Neural crest cell (in vitro differentiated cells): ENCODE measurements at regions not wholly inside any gene's neighbourhood (a gene's known extent, or its start where the extent isn't known, plus 50 kb on each side); places are given as distances from the start of the nearest gene placed in this dataset.

Experiments
- DNase-seq: peaks from one replicate; pipeline ENCODE4 v3.0.0; 2021; ENCODE audit warnings: low read depth, mixed read lengths, low spot score
- H3K27ac Mint-ChIP-seq: one replicate; pipeline ENCODE4 v1.8.0; 2021; ENCODE audit warnings: mild to moderate bottlenecking, mixed read lengths; ENCODE audit not compliant: unreplicated experiment
- H3K27me3 Mint-ChIP-seq: 2 replicates; pipeline ENCODE4 v1.8.0; 2021; ENCODE audit warnings: low read depth, mild to moderate bottlenecking, mixed read lengths
- H3K36me3 Mint-ChIP-seq: 2 replicates; pipeline ENCODE4 v1.8.0; 2021; ENCODE audit warnings: low read depth, mild to moderate bottlenecking, mixed read lengths
- H3K4me1 Mint-ChIP-seq: 2 replicates; pipeline ENCODE4 v1.8.0; 2021; ENCODE audit warnings: mixed read lengths
- H3K4me3 Mint-ChIP-seq: one replicate; pipeline ENCODE4 v1.8.0; 2021; ENCODE audit warnings: mild to moderate bottlenecking, mixed read lengths
- H3K9me3 Mint-ChIP-seq: 2 replicates; pipeline ENCODE4 v1.8.0; 2021; ENCODE audit warnings: mixed read lengths
- CTCF ChIP-seq: fragments of 200-600 bp; sonication (generic); conservative IDR thresholded peaks from 2 replicates; pipeline ENCODE4 v1.5.0; 2021; ENCODE audit warnings: antibody characterized with exemption, mild to moderate bottlenecking

- Mint-ChIP-seq H3K36me3 (no peaks in the 10 kb centered on the region), H3K9me3 (no peaks in the 10 kb centered on the region), H3K4me1 (peaks cover 22% of the 10 kb centered on the region), H3K4me3 (no peak overlapping the region), H3K27me3 (no peaks in the 10 kb centered on the region), H3K27ac (no peak overlapping the region)
- no peak for DNase-seq
- no peak for TF ChIP-seq CTCF
Measured at GRCh38 chr1:167159782-167160181, 60.9 kb upstream of the POU2F1 start.

DNA sequence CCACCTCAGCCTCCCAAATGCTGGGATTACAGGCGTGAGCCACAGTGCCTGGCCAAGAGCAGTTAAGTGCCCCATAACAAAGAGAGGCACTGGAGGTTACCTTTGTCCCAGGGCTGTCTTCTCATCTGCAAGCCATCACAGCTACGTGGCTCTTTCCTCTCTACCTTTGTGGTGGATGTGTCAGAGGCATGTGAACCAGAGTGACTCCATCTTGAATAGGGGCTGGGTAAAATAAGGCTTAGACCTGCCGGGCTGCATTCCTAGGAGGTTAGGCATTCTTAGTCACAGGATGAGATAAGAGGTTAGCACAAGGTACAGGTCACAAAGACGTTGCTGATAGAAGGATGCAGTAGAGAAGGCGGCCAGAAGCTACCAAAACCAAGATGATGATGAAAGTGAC is 59.4 kb upstream of the POU2F1 start:
- Mint-ChIP-seq H3K9me3 (no peaks in the 10 kb centered on the region), H3K4me3 (no peak overlapping the region), H3K27me3 (no peaks in the 10 kb centered on the region), H3K27ac (no peak overlapping the region), H3K36me3 (no peaks in the 10 kb centered on the region), H3K4me1 (peaks cover 33% of the 10 kb centered on the region)
- no peak for TF ChIP-seq CTCF
- DNase-seq = no peak

DNA sequence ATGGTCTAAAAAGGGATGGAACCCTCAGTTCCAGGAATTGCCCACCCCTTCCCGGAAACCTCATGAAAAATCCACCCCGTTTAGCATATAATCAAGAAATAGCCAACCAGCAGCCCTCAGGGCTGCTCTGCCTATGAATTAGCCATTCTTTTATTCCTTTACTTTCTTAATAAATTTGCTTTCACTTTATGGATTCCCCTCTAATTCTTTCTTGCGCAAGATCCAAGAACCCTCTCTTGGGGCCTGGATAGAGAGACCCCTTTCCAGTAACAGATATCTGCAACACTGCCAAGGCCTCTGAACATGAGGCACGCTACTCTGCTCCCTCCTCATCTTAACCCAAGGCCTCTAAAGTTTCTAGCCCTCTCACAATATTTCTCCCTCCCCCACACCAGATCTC is 58.9 kb upstream of the POU2F1 start:
- H3K4me1 Mint-ChIP-seq = peaks cover 38% of the 10 kb centered on the region
- no peak overlapping the region for H3K27ac Mint-ChIP-seq
- no peak for TF ChIP-seq CTCF
- H3K4me3 Mint-ChIP-seq = no peak overlapping the region
- H3K27me3 Mint-ChIP-seq = no peaks in the 10 kb centered on the region
- no peaks in the 10 kb centered on the region for H3K36me3 Mint-ChIP-seq
- no peak for DNase-seq
- no peaks in the 10 kb centered on the region for H3K9me3 Mint-ChIP-seq

DNA sequence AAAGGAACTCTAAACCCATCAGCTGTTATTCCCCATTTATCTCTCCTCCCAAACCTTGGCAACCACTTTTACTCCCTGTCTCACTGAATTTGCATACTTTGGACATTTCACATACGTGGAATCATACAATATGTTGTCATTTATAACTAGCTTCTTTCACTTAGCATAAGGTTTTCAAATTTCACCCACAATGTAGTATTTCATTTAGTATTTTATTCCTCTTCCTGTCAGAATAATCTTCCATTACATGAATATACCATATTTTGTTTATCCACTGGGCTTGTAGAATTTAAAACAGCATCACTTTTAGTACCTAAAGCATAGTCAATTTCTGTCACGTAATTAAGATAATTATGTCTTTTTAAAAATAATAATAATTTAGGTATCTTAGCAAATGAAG is 55.5 kb upstream of the POU2F1 start:
- DNase-seq = no peak
- TF ChIP-seq CTCF = no peak
- H3K36me3 Mint-ChIP-seq = peaks cover 2% of the 10 kb centered on the region
- no peak overlapping the region for H3K4me3 Mint-ChIP-seq
- H3K9me3 Mint-ChIP-seq = no peaks in the 10 kb centered on the region
- H3K27ac Mint-ChIP-seq = no peak overlapping the region
- peaks cover 40% of the 10 kb centered on the region for H3K4me1 Mint-ChIP-seq
- peaks cover 7% of the 10 kb centered on the region for H3K27me3 Mint-ChIP-seq

DNA sequence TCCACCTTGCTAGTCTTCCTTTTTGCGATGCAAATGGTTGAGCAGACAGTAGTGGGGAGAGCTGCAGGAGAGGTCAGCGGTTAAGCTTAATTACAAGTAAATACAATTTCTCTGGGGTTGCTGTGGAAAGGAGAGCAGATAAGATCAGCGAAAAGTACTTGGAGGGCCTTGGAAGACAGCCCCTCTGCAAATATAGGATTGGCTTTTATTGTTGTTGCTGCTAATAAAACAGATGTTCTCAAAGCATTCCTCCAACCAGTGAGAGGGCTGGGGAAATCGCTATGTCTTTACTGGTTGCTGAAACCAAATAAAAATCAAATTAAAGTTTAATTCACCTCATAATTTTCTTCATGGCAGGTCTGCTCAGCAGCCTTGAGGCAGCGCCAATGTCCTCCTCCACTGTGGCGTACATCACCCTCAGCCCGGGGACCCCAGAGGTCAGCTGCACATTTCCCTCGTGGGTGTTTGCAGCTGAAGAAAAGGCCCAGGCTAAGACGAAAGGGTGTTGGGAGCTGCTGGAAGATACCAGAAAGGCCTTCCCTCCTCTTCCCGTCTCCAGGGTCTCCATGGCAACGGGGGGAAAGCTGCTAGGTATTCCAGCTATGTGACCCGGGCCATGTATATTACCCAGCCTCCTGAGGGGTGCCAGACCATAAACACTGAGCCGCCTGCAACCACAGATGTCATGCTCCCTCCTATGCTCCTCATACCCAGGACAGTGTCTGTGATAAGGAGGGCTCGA is 54.6 kb upstream of the POU2F1 start:
- Mint-ChIP-seq H3K9me3 (no peaks in the 10 kb centered on the region), H3K27me3 (peaks cover 7% of the 10 kb centered on the region), H3K4me3 (peak overlapping the region; percentile 57), H3K27ac (peak overlapping the region; percentile 64), H3K4me1 (peaks cover 40% of the 10 kb centered on the region), H3K36me3 (peaks cover 2% of the 10 kb centered on the region)
- peak; percentile 46 for DNase-seq
- TF ChIP-seq CTCF = no peak
